DMS 273 (cell line): ENCODE measurements at regions not wholly inside any gene's neighbourhood (a gene's known extent, or its start where the extent isn't known, plus 50 kb on each side); places are given as distances from the start of the nearest gene placed in this dataset.

Experiments
- DNase-seq: peaks from one replicate; lab custom pipeline; 2025; ENCODE audit not compliant: unreplicated experiment; lab: John Stamatoyannopoulos, UW

GRCh38 chr14:95034788-95035187, 122.5 kb downstream of the DICER1 start:
- peak; percentile 52 for DNase-seq

- DNase-seq: no peak
Observed at GRCh38 chr14:95033682-95034632, 123.4 kb downstream of the DICER1 start.

GRCh38 chr14:95033031-95033430, 124.3 kb downstream of the DICER1 start:
- DNase-seq: no peak

GRCh38 chr14:95026851-95027463, 130.4 kb downstream of the DICER1 start:
- no peak for DNase-seq

- DNase-seq: no peak
Observed at GRCh38 chr14:95025941-95026340, 131.4 kb downstream of the DICER1 start.

GRCh38 chr14:95025218-95025617, 132.1 kb downstream of the DICER1 start:
- DNase-seq: no peak

GRCh38 chr14:95024380-95024779, 132.9 kb downstream of the DICER1 start:
- no peak for DNase-seq

GRCh38 chr14:95023886-95024285, 133.4 kb downstream of the DICER1 start:
- no peak for DNase-seq

- DNase-seq: no peak
Observed at GRCh38 chr14:95023115-95023514, 134.2 kb downstream of the DICER1 start.

- DNase-seq: no peak
Observed at GRCh38 chr14:95021588-95021987, 135.7 kb downstream of the DICER1 start.

- peak; percentile 32 for DNase-seq
Observed at GRCh38 chr14:95018821-95019220, 138.5 kb downstream of the DICER1 start.

GRCh38 chr14:95015046-95015445, 142.3 kb downstream of the DICER1 start:
- DNase-seq: no peak

GRCh38 chr14:95014036-95014435, 143.3 kb downstream of the DICER1 start:
- DNase-seq: no peak

- no peak for DNase-seq
Observed at GRCh38 chr14:95011445-95012006, 145.8 kb downstream of the DICER1 start.

- DNase-seq: no peak
Observed at GRCh38 chr14:95008445-95009217, 148.7 kb downstream of the DICER1 start.

- no peak for DNase-seq
Observed at GRCh38 chr14:95007921-95008320, 149.4 kb downstream of the DICER1 start.

- no peak for DNase-seq
Observed at GRCh38 chr14:95006479-95006878, 150.8 kb downstream of the DICER1 start.

- DNase-seq: no peak
Observed at GRCh38 chr14:95006051-95006450, 151.3 kb downstream of the DICER1 start.

GRCh38 chr14:95003099-95003960, 154.0 kb downstream of the DICER1 start:
- no peak for DNase-seq

- DNase-seq: no peak
Observed at GRCh38 chr14:94998685-94999084, 158.6 kb downstream of the DICER1 start.
